Astrocyte (in vitro differentiated cells and primary cell): ENCODE measurements at regions not wholly inside any gene's neighbourhood (a gene's known extent, or its start where the extent isn't known, plus 50 kb on each side); places are given as distances from the start of the nearest gene placed in this dataset.

Source experiments
- CTCF ChIP-seq: IDR thresholded peaks from 2 replicates; pipeline ENCODE4 v1.5.1; 2011; ENCODE audit warnings: low read depth, mild to moderate bottlenecking, inconsistent platforms, low read length, moderate library complexity; ENCODE audit not compliant: insufficient read depth
- EZH2 ChIP-seq: IDR thresholded peaks from 2 replicates; pipeline ENCODE4 v1.6.1; 2012; ENCODE audit warnings: mild to moderate bottlenecking, low read length, inconsistent platforms; ENCODE audit not compliant: insufficient read depth

- no peak for TF ChIP-seq CTCF
- no peak for TF ChIP-seq EZH2
These were observed 87.0 kb upstream of the ZC3H11B start for GRCh38 chr1:219699870-219700269.
